ENCODE measurements at regions not wholly inside any gene's neighbourhood (a gene's known extent, or its start where the extent isn't known, plus 50 kb on each side); places are given as distances from the start of the nearest gene placed in this dataset.

DNA sequence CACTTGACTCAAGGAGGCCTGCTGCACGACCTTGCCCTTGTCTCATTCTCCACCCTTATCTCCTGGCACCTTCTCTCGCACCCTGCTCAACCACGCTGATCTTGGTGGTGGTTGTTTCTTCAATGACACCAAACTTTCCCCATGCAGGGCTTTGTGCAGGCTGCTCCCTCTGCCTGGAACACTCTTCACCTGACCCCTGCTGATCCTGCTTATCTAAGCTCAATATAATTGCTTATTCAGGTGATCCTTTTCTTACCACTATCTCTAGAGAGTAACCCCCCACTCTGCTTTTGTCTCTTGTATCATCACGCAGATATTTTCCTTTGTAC is 604.4 kb downstream of the BUD13 start:
- H3K4me2 ChIP-seq = no peak overlapping the region
- no peaks in the 10 kb centered on the region; the same call in 2 of the 3 replicates for H3K36me3 Mint-ChIP-seq (ENCODE audit: low read depth)
- no peaks in the 10 kb centered on the region for H3F3A ChIP-seq (replicated peaks; ENCODE audit: low read depth)
- no peak overlapping the region for H3K27ac Mint-ChIP-seq
- TF ChIP-seq CREB1 (CRISPR knock-in tag; IDR thresholded peaks at IDR 0.05; ENCODE audit: low read depth) (no peak), POLR2AphosphoS5 (IDR thresholded peaks at IDR 0.05; ENCODE audit: low read depth) (no peak), NANOG (IDR thresholded peaks at IDR 0.05; ENCODE audit: borderline replicate concordance) (no peak), ZNF114 (CRISPR knock-in tag; IDR thresholded peaks at IDR 0.05) (no peak)
- TF ChIP-seq, protein P1, sequence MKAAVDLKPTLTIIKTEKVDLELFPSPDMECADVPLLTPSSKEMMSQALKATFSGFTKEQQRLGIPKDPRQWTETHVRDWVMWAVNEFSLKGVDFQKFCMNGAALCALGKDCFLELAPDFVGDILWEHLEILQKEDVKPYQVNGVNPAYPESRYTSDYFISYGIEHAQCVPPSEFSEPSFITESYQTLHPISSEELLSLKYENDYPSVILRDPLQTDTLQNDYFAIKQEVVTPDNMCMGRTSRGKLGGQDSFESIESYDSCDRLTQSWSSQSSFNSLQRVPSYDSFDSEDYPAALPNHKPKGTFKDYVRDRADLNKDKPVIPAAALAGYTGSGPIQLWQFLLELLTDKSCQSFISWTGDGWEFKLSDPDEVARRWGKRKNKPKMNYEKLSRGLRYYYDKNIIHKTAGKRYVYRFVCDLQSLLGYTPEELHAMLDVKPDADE (IDR thresholded peaks at IDR 0.05) = no peak
- H2AFZ ChIP-seq = no peak overlapping the region
- ATAC-seq (no peak), DNase-seq (ENCODE audit: low spot score) (no peak)
- H3K27me3 Mint-ChIP-seq (ENCODE audit: insufficient read depth, low read depth, poor library complexity) = peaks cover 8% of the 10 kb centered on the region
- H3K79me2 ChIP-seq (replicated peaks; ENCODE audit: insufficient read depth) = no peaks in the 10 kb centered on the region
- no peaks in the 10 kb centered on the region for H3K9me3 Mint-ChIP-seq
- no peak overlapping the region for H3K4me3 ChIP-seq
- H3K36me3 ChIP-seq (ENCODE audit: insufficient read depth) = no peaks in the 10 kb centered on the region
- H3K4me1 Mint-ChIP-seq = peaks cover 14% of the 10 kb centered on the region
- no peaks in the 10 kb centered on the region for H3K9me2 ChIP-seq (ENCODE audit: insufficient read depth)
- H3K27me3 ChIP-seq (ENCODE audit: insufficient read depth) = no peaks in the 10 kb centered on the region
- H3K27ac ChIP-seq (ENCODE audit: low read depth) = no peak overlapping the region
- H4K20me1 ChIP-seq (replicated peaks; ENCODE audit: insufficient read depth) = no peaks in the 10 kb centered on the region
- no peaks in the 10 kb centered on the region for H3K4me1 ChIP-seq (ENCODE audit: insufficient read depth)
- no peak overlapping the region for H3K4me3 Mint-ChIP-seq

DNA sequence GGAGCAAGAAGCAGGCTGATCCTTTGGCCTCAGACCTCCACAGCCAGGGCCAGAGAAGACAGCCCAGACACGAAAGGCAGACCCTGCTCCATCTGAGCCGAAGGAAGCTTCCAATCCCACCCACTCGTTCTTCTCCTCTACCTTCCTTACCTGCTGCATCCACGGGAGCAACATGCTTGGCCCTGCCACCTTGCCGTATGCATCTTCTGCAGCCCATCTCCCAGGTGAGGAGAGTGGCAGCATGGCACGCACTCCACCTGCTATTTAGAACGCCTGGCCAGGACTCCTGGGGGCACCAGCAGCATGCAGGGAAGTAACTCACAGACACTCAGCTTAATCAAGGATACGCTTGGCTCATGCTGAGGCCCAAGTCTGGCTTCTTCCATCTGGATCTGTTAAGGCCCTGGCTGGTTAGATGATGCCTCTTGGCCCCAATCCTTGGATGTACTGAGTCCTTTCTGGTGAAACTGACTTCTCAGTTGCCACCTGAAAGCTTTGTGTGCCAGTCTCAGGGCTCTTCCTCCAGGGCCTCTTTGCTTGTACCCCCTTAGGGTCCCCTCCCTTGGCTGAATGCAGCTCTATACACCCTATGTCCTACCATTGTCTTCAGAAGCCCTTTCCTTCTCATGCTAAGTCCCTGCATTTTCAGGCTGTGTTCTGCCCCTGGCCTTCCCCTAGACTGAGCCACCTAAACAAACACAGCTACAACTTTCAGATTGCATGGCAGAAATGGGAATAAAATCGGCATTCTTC is 604.9 kb downstream of the BUD13 start:
- no peak overlapping the region for H3K4me2 ChIP-seq
- H3F3A ChIP-seq (replicated peaks; ENCODE audit: low read depth) = no peaks in the 10 kb centered on the region
- ATAC-seq (peak; percentile 53), DNase-seq (ENCODE audit: low spot score) (no peak)
- no peaks in the 10 kb centered on the region for H3K36me3 ChIP-seq (ENCODE audit: insufficient read depth)
- TF ChIP-seq JUNB (IDR thresholded peaks at IDR 0.05; ENCODE audit: unreplicated experiment) (no peak), STAT1 (IDR thresholded peaks at IDR 0.05; ENCODE audit: unreplicated experiment) (no peak), CREB1 (CRISPR knock-in tag; IDR thresholded peaks at IDR 0.05; ENCODE audit: low read depth) (no peak), ZNF331 (CRISPR knock-in tag; IDR thresholded peaks at IDR 0.05; ENCODE audit: low read depth) (no peak), EZH2phosphoT487 (IDR thresholded peaks at IDR 0.05; ENCODE audit: unreplicated experiment) (no peak)
- TF ChIP-seq, protein P2, sequence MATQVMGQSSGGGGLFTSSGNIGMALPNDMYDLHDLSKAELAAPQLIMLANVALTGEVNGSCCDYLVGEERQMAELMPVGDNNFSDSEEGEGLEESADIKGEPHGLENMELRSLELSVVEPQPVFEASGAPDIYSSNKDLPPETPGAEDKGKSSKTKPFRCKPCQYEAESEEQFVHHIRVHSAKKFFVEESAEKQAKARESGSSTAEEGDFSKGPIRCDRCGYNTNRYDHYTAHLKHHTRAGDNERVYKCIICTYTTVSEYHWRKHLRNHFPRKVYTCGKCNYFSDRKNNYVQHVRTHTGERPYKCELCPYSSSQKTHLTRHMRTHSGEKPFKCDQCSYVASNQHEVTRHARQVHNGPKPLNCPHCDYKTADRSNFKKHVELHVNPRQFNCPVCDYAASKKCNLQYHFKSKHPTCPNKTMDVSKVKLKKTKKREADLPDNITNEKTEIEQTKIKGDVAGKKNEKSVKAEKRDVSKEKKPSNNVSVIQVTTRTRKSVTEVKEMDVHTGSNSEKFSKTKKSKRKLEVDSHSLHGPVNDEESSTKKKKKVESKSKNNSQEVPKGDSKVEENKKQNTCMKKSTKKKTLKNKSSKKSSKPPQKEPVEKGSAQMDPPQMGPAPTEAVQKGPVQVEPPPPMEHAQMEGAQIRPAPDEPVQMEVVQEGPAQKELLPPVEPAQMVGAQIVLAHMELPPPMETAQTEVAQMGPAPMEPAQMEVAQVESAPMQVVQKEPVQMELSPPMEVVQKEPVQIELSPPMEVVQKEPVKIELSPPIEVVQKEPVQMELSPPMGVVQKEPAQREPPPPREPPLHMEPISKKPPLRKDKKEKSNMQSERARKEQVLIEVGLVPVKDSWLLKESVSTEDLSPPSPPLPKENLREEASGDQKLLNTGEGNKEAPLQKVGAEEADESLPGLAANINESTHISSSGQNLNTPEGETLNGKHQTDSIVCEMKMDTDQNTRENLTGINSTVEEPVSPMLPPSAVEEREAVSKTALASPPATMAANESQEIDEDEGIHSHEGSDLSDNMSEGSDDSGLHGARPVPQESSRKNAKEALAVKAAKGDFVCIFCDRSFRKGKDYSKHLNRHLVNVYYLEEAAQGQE (IDR thresholded peaks at IDR 0.05; ENCODE audit: unreplicated experiment) = no peak
- H3K27me3 Mint-ChIP-seq (ENCODE audit: insufficient read depth, low read depth, poor library complexity) = peaks cover 8% of the 10 kb centered on the region
- no peaks in the 10 kb centered on the region; the same call in 2 of the 3 replicates for H3K36me3 Mint-ChIP-seq (ENCODE audit: low read depth)
- no peak overlapping the region for H3K4me3 Mint-ChIP-seq
- no peaks in the 10 kb centered on the region for H3K27me3 ChIP-seq (ENCODE audit: insufficient read depth)
- no peaks in the 10 kb centered on the region for H3K79me2 ChIP-seq (replicated peaks; ENCODE audit: insufficient read depth)
- no peak overlapping the region for H3K27ac Mint-ChIP-seq
- H3K4me1 ChIP-seq (ENCODE audit: insufficient read depth) = 0 out of 2 replicates have a peak, but pooled peaks cover 4% of the 10 kb centered on the region
- peaks cover 14% of the 10 kb centered on the region for H3K4me1 Mint-ChIP-seq
- H3K9me2 ChIP-seq (ENCODE audit: insufficient read depth) = no peaks in the 10 kb centered on the region
- no peak overlapping the region for H3K4me3 ChIP-seq
- H4K20me1 ChIP-seq (replicated peaks; ENCODE audit: insufficient read depth) = no peaks in the 10 kb centered on the region
- H3K9me3 Mint-ChIP-seq = no peaks in the 10 kb centered on the region
- no peak overlapping the region for H3K27ac ChIP-seq (ENCODE audit: low read depth)
- no peak overlapping the region for H2AFZ ChIP-seq
